ENCODE measurements at regions not wholly inside any gene's neighbourhood (a gene's known extent, or its start where the extent isn't known, plus 50 kb on each side); places are given as distances from the start of the nearest gene placed in this dataset.

GRCh38 chr3:22326305-22326704, 575.3 kb upstream of the ZNF385D start:
- Histone ChIP-seq H3K9me3 (no peaks in the 10 kb centered on the region), H3K36me3 (no peaks in the 10 kb centered on the region), H3K4me1 (no peaks in the 10 kb centered on the region), H3K27ac (no peak overlapping the region), H3K27me3 (no peaks in the 10 kb centered on the region), H3K4me3 (no peak overlapping the region)
- TF ChIP-seq POLR2A (IDR thresholded peaks at IDR 0.05) = no peak
- TF ChIP-seq CTCF (IDR thresholded peaks at IDR 0.05) = no peak
- intact Hi-C loops (cut with DNase I; ENCODE audit: low total_unique reads) = no loop called here
- no peak for DNase-seq

- Histone ChIP-seq H3K36me3 (no peaks in the 10 kb centered on the region), H3K4me3 (no peak overlapping the region), H3K9me3 (no peaks in the 10 kb centered on the region), H3K27me3 (no peaks in the 10 kb centered on the region), H3K4me1 (no peaks in the 10 kb centered on the region), H3K27ac (no peak overlapping the region)
- no peak for DNase-seq
- TF ChIP-seq CTCF (IDR thresholded peaks at IDR 0.05) = no peak
- TF ChIP-seq POLR2A (IDR thresholded peaks at IDR 0.05) = no peak
- intact Hi-C loops (cut with DNase I; ENCODE audit: low total_unique reads) = no loop called here
Measured at GRCh38 chr3:22334996-22335395, 584.0 kb upstream of the ZNF385D start.

GRCh38 chr3:22349215-22349851, 598.3 kb upstream of the ZNF385D start:
- DNase-seq = no peak
- intact Hi-C loops (cut with DNase I; ENCODE audit: low total_unique reads) = no loop called here
- no peak overlapping the region for H3K27ac ChIP-seq
- no peak for TF ChIP-seq POLR2A (IDR thresholded peaks at IDR 0.05)
- no peak for TF ChIP-seq CTCF (IDR thresholded peaks at IDR 0.05)
- no peaks in the 10 kb centered on the region for H3K27me3 ChIP-seq
- H3K4me3 ChIP-seq = no peak overlapping the region
- no peaks in the 10 kb centered on the region for H3K9me3 ChIP-seq
- no peaks in the 10 kb centered on the region for H3K4me1 ChIP-seq
- H3K36me3 ChIP-seq = no peaks in the 10 kb centered on the region

GRCh38 chr3:22351806-22352205, 600.8 kb upstream of the ZNF385D start:
- Histone ChIP-seq H3K4me1 (no peaks in the 10 kb centered on the region), H3K4me3 (no peak overlapping the region), H3K9me3 (no peaks in the 10 kb centered on the region), H3K27ac (no peak overlapping the region), H3K27me3 (no peaks in the 10 kb centered on the region), H3K36me3 (no peaks in the 10 kb centered on the region)
- TF ChIP-seq CTCF (IDR thresholded peaks at IDR 0.05) = no peak
- TF ChIP-seq POLR2A (IDR thresholded peaks at IDR 0.05) = no peak
- intact Hi-C loops (cut with DNase I; ENCODE audit: low total_unique reads) = no loop called here
- DNase-seq = no peak

GRCh38 chr3:22353126-22353525, 602.1 kb upstream of the ZNF385D start:
- no peaks in the 10 kb centered on the region for H3K9me3 ChIP-seq
- DNase-seq = no peak
- H3K27me3 ChIP-seq = no peaks in the 10 kb centered on the region
- TF ChIP-seq POLR2A (IDR thresholded peaks at IDR 0.05) (no peak), CTCF (IDR thresholded peaks at IDR 0.05) (no peak)
- intact Hi-C loops (cut with DNase I; ENCODE audit: low total_unique reads) = no loop called here
- H3K4me3 ChIP-seq = no peak overlapping the region
- H3K36me3 ChIP-seq = no peaks in the 10 kb centered on the region
- no peak overlapping the region for H3K27ac ChIP-seq
- H3K4me1 ChIP-seq = no peaks in the 10 kb centered on the region
